ENCODE measurements at regions not wholly inside any gene's neighbourhood (a gene's known extent, or its start where the extent isn't known, plus 50 kb on each side); places are given as distances from the start of the nearest gene placed in this dataset.

- no peak overlapping the region for H3K27ac ChIP-seq
- H3K27me3 ChIP-seq (ENCODE audit: insufficient read depth, low read depth) = no peaks in the 10 kb centered on the region
- no peak overlapping the region for H3K9ac ChIP-seq
- no peaks in the 10 kb centered on the region for H4K20me1 ChIP-seq (ENCODE audit: insufficient read depth)
- H3K79me2 ChIP-seq (ENCODE audit: insufficient read depth, low read depth) = no peaks in the 10 kb centered on the region
- H2AFZ ChIP-seq (ENCODE audit: low read depth) = no peak overlapping the region
- H3K4me2 ChIP-seq = no peak overlapping the region
- H3K4me1 ChIP-seq (ENCODE audit: low read depth, poor library complexity, severe bottlenecking) = no peaks in the 10 kb centered on the region
- no peak overlapping the region for H3K4me3 ChIP-seq (IDR thresholded peaks at IDR 0.05; ENCODE audit: insufficient read depth, low read depth, low read length)
- no peaks in the 10 kb centered on the region for H3K36me3 ChIP-seq (ENCODE audit: insufficient read depth)
- TF ChIP-seq CTCF (conservative IDR thresholded peaks at IDR 0.05; ENCODE audit: low read depth, low read length) = no peak
Measured at GRCh38 chr15:29540479-29540878, 270.9 kb upstream of the NSMCE3 start.

DNA sequence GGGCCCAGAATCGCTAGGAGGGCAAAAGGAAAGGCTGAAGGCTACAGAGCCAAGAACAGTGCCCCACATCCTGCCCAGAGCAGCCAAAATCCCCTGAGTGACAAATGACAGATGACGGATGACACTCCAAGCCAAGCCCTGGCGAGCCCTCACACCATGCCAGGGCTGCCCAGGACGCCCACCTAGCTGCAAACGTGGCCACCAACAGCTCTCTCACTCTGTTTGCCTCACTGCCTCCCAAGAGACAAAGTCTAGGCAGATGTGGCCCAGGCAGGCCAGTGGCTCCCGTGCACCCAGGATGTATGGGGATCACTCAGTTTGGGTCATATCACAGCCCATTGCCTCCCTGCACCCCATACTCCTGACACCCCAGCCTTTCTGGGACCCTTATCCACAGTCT, 270.1 kb upstream of the NSMCE3 start:
- H4K20me1 ChIP-seq (ENCODE audit: insufficient read depth) = no peaks in the 10 kb centered on the region
- H3K4me2 ChIP-seq = no peak overlapping the region
- H2AFZ ChIP-seq (ENCODE audit: low read depth) = no peak overlapping the region
- no peak for TF ChIP-seq CTCF (conservative IDR thresholded peaks at IDR 0.05; ENCODE audit: low read depth, low read length)
- H3K27ac ChIP-seq = no peak overlapping the region
- H3K9ac ChIP-seq = no peak overlapping the region
- H3K79me2 ChIP-seq (ENCODE audit: insufficient read depth, low read depth) = no peaks in the 10 kb centered on the region
- no peak overlapping the region for H3K4me3 ChIP-seq (IDR thresholded peaks at IDR 0.05; ENCODE audit: insufficient read depth, low read depth, low read length)
- no peaks in the 10 kb centered on the region for H3K36me3 ChIP-seq (ENCODE audit: insufficient read depth)
- H3K4me1 ChIP-seq (ENCODE audit: low read depth, poor library complexity, severe bottlenecking) = no peaks in the 10 kb centered on the region
- no peaks in the 10 kb centered on the region for H3K27me3 ChIP-seq (ENCODE audit: insufficient read depth, low read depth)

DNA sequence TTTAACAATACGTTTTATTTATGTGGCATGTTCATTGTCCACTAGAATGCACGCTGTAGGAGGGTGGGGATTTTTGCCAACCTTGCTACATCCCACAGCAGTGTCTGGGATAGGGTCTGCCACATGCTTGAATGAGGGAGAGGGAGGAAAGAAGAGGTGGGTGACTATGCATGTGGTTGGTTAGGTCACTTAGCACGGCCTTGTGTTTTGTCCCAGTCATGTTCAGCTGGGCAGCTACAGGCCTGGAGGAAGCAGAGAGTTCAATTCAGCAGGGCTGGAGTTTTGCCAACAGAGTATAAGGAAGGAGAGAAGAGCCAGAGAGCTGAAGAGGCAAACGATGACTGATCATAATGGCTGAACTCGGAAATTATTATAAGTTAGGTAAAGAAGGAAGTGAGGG, 268.4 kb upstream of the NSMCE3 start:
- no peak overlapping the region for H3K4me2 ChIP-seq
- no peaks in the 10 kb centered on the region for H3K36me3 ChIP-seq (ENCODE audit: insufficient read depth)
- no peak overlapping the region for H3K27ac ChIP-seq
- H3K9ac ChIP-seq = no peak overlapping the region
- no peaks in the 10 kb centered on the region for H4K20me1 ChIP-seq (ENCODE audit: insufficient read depth)
- no peaks in the 10 kb centered on the region for H3K27me3 ChIP-seq (ENCODE audit: insufficient read depth, low read depth)
- H3K4me3 ChIP-seq (IDR thresholded peaks at IDR 0.05; ENCODE audit: insufficient read depth, low read depth, low read length) = no peak overlapping the region
- no peaks in the 10 kb centered on the region for H3K4me1 ChIP-seq (ENCODE audit: low read depth, poor library complexity, severe bottlenecking)
- no peak overlapping the region for H2AFZ ChIP-seq (ENCODE audit: low read depth)
- TF ChIP-seq CTCF (conservative IDR thresholded peaks at IDR 0.05; ENCODE audit: low read depth, low read length) = no peak
- no peaks in the 10 kb centered on the region for H3K79me2 ChIP-seq (ENCODE audit: insufficient read depth, low read depth)

DNA sequence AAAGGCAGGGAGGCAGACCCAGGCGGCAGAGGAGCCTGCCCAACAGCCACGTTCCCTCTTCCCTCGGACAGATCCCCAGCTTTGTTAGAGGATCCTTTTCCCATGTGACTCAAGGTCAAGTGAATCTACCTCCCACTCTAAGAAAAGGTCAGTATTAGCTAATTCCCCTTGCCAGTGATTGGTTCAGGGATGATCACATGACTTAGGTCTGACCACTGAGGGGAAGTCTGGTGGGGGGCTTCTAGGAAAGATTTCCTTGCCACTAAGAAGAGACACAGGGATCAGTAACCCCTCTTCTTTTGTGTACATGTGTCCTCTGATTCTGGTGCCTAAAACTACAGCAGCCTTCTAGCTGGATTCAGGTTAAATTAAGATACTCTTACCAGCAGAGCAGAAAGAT, 266.3 kb upstream of the NSMCE3 start:
- Histone ChIP-seq H3K9ac (no peak overlapping the region), H3K27me3 (ENCODE audit: insufficient read depth, low read depth) (no peaks in the 10 kb centered on the region)

More for the DNA sequence above, 266.3 kb upstream of the NSMCE3 start:
- Histone ChIP-seq H3K36me3 (ENCODE audit: insufficient read depth) (no peaks in the 10 kb centered on the region), H3K27ac (no peak overlapping the region), H3K4me3 (IDR thresholded peaks at IDR 0.05; ENCODE audit: insufficient read depth, low read depth, low read length) (no peak overlapping the region), H2AFZ (ENCODE audit: low read depth) (no peak overlapping the region), H3K4me2 (no peak overlapping the region), H3K4me1 (ENCODE audit: low read depth, poor library complexity, severe bottlenecking) (no peaks in the 10 kb centered on the region), H4K20me1 (ENCODE audit: insufficient read depth) (no peaks in the 10 kb centered on the region), H3K79me2 (ENCODE audit: insufficient read depth, low read depth) (no peaks in the 10 kb centered on the region)
- no peak for TF ChIP-seq CTCF (conservative IDR thresholded peaks at IDR 0.05; ENCODE audit: low read depth, low read length)

Measured in KMS-11 (cell line).